Prostate gland (tissue), 2 donors: ENCODE measurements at regions not wholly inside any gene's neighbourhood (a gene's known extent, or its start where the extent isn't known, plus 50 kb on each side); places are given as distances from the start of the nearest gene placed in this dataset.

ENCODE experiments used
- DNase-seq: peaks from one replicate; pipeline ENCODE4 v3.0.0-alpha.2; 2019; ENCODE audit warnings: low spot score
- H3K27ac ChIP-seq, 2 donors: fragments of 200-600 bp; sonication (generic); 2 replicates each; pipeline ENCODE4 v1.5.1; 2017 to 2019
- H3K27me3 ChIP-seq: fragments of 200-600 bp; sonication (generic); replicated peaks from 2 replicates; pipeline ENCODE4 v1.5.1; 2019; ENCODE audit not compliant: insufficient read depth
- H3K36me3 ChIP-seq, 2 donors: fragments of 200-600 bp; sonication (generic); 1 replicate in 1 of 2; 2 replicates in 1 of 2; pipeline versions ENCODE4 v1.5.1 to v1.8.1; 2017 to 2019
- H3K4me1 ChIP-seq: fragments of 200-600 bp; sonication (generic); replicated peaks from 2 replicates; pipeline ENCODE4 v1.5.1; 2019
- H3K4me3 ChIP-seq, 2 donors: fragments of 200-600 bp; sonication (generic); 2 replicates each; pipeline ENCODE4 v1.5.1; 2017 to 2019
- H3K9me3 ChIP-seq: fragments of 200-600 bp; sonication (generic); 2 replicates; pipeline ENCODE4 v1.5.1; 2017
- CTCF ChIP-seq, 4 experiments: fragments of 200-600 bp in 2 of 4; fragments of 450-650 bp in 2 of 4; sonication (generic) in 2 of 4; IDR thresholded peaks; 1 replicate in 3 of 4; 2 replicates in 1 of 4; pipeline ENCODE4 v1.5.1; 2016 to 2019; ENCODE audit warnings: antibody characterized with exemption in 4 of 4, mild to moderate bottlenecking in 2 of 4, moderate library complexity in 2 of 4
- POLR2A ChIP-seq: fragments of 450-650 bp; IDR thresholded peaks from one replicate; pipeline ENCODE4 v1.6.1; 2016; ENCODE audit warnings: antibody characterized with exemption, mild to moderate bottlenecking
- POLR2AphosphoS5 ChIP-seq: sonication (generic); formaldehyde crosslinking; IDR thresholded peaks from one replicate; pipeline ENCODE4 v1.6.1; 2017; ENCODE audit warnings: antibody characterized with exemption
- WGBS: methylation state at CpG from one replicate; pipeline ENCODE4 v1.1.5; 2018; 5-methylcytosine and 5-hydroxymethylcytosine counted together
- intact Hi-C: fragments of 100-400 bp; cut with DNase I; formaldehyde crosslinking; loops from one replicate; pipeline ENCODE4 v1.14.2; 2022

- intact Hi-C loops, result no loop called here
- 62% methylated on average over 2 of the region's 2 CpGs for WGBS
- H3K36me3 ChIP-seq, result no peaks in the 10 kb centered on the region
- H3K27me3 ChIP-seq, result no peaks in the 10 kb centered on the region
- H3K9me3 ChIP-seq, result no peaks in the 10 kb centered on the region
- DNase-seq, result no peak
- H3K27ac ChIP-seq, result no peak overlapping the region
- H3K4me3 ChIP-seq, result no peak overlapping the region
- TF ChIP-seq CTCF (IDR thresholded peaks at IDR 0.05), result no peak
- no peak for TF ChIP-seq POLR2A
- no peak for TF ChIP-seq POLR2AphosphoS5
- no peaks in the 10 kb centered on the region for H3K4me1 ChIP-seq
Measured at GRCh38 chr17:33816036-33816435, 439.0 kb upstream of the CCL2 start.

- Histone ChIP-seq H3K9me3 (no peaks in the 10 kb centered on the region), H3K36me3 (no peaks in the 10 kb centered on the region), H3K4me1 (no peaks in the 10 kb centered on the region), H3K4me3 (no peak overlapping the region), H3K27ac (no peak overlapping the region), H3K27me3 (no peaks in the 10 kb centered on the region)
- intact Hi-C loops, result no loop called here
- no peak for DNase-seq
- 65% methylated on average over 9 of the region's 9 CpGs for WGBS
- TF ChIP-seq POLR2A, result no peak
- TF ChIP-seq POLR2AphosphoS5, result no peak
Measured at GRCh38 chr17:33816842-33817617, 438.1 kb upstream of the CCL2 start.

GRCh38 chr17:33819539-33819938 is 435.5 kb upstream of the CCL2 start:
- H3K4me3 ChIP-seq, result no peak overlapping the region
- no peaks in the 10 kb centered on the region for H3K4me1 ChIP-seq
- H3K27ac ChIP-seq, result no peak overlapping the region
- 85% methylated on average over 4 of the region's 4 CpGs for WGBS
- no peaks in the 10 kb centered on the region for H3K9me3 ChIP-seq
- intact Hi-C loops, result no loop called here
- no peaks in the 10 kb centered on the region for H3K36me3 ChIP-seq
- DNase-seq, result no peak
- TF ChIP-seq POLR2A, result no peak
- TF ChIP-seq CTCF (IDR thresholded peaks at IDR 0.05), result no peak
- TF ChIP-seq POLR2AphosphoS5, result no peak
- no peaks in the 10 kb centered on the region for H3K27me3 ChIP-seq

- intact Hi-C loops, result no loop called here
- H3K4me1 ChIP-seq, result no peaks in the 10 kb centered on the region
- no peak overlapping the region for H3K27ac ChIP-seq
- no peaks in the 10 kb centered on the region for H3K9me3 ChIP-seq
- no peak overlapping the region for H3K4me3 ChIP-seq
- DNase-seq, result no peak
- no peaks in the 10 kb centered on the region for H3K36me3 ChIP-seq
- TF ChIP-seq POLR2AphosphoS5 (no peak), CTCF (IDR thresholded peaks at IDR 0.05) (no peak), POLR2A (no peak)
- 43% methylated on average over 2 of the region's 2 CpGs for WGBS
- H3K27me3 ChIP-seq, result no peaks in the 10 kb centered on the region
Measured at GRCh38 chr17:33832262-33832661, 422.8 kb upstream of the CCL2 start.

GRCh38 chr17:33837281-33837680 is 417.8 kb upstream of the CCL2 start:
- Histone ChIP-seq H3K27me3 (no peaks in the 10 kb centered on the region), H3K9me3 (no peaks in the 10 kb centered on the region), H3K4me3 (no peak overlapping the region), H3K4me1 (no peaks in the 10 kb centered on the region), H3K27ac (no peak overlapping the region), H3K36me3 (no peaks in the 10 kb centered on the region)
- TF ChIP-seq POLR2A, result no peak
- no peak for TF ChIP-seq CTCF (IDR thresholded peaks at IDR 0.05)
- no peak for TF ChIP-seq POLR2AphosphoS5
- no peak for DNase-seq
- intact Hi-C loops, result no loop called here
